Peyer's patch (tissue), 4 donors: ENCODE measurements at regions not wholly inside any gene's neighbourhood (a gene's known extent, or its start where the extent isn't known, plus 50 kb on each side); places are given as distances from the start of the nearest gene placed in this dataset.

ENCODE experiments used
- CTCF ChIP-seq, 6 experiments: fragments of 450-650 bp in 4 of 6; fragments of 200-600 bp in 2 of 6; sonication (generic) in 1 of 6; IDR thresholded peaks; one replicate each; pipeline ENCODE4 v1.5.1; 2017 to 2019; ENCODE audit warnings: antibody characterized with exemption in 6 of 6, mild to moderate bottlenecking in 3 of 6, moderate library complexity in 1 of 6
- POLR2A ChIP-seq, 2 donors: fragments of 450-650 bp; IDR thresholded peaks; one replicate each; pipeline ENCODE4 v1.5.1; 2017; ENCODE audit warnings: antibody characterized with exemption in 2 of 2, mild to moderate bottlenecking in 2 of 2, moderate library complexity in 2 of 2

- TF ChIP-seq CTCF (IDR thresholded peaks at IDR 0.05) (no peak), POLR2A (IDR thresholded peaks at IDR 0.05) (no peak)
These were observed 289.3 kb upstream of the MTPN start for GRCh38 chr7:136266457-136266856.
